Pancreas (tissue), 10 donors: ENCODE measurements at regions not wholly inside any gene's neighbourhood (a gene's known extent, or its start where the extent isn't known, plus 50 kb on each side); places are given as distances from the start of the nearest gene placed in this dataset.
"Not testable (repeated sequence)": the region's sequence is repeated elsewhere in the genome, so short reads cannot be mapped to it uniquely, and the experiment has no call there.

Experiments used
- ATAC-seq, 4 donors: fragments of 200-7000 bp; cut with Tn5 transposase; one replicate each; pipeline versions ENCODE4 v1.8.0 to v1.9.1; 2020; ENCODE audit warnings: mild to moderate bottlenecking in 4 of 4, moderate library complexity in 4 of 4
- DNase-seq, 6 donors: peaks; one replicate each; pipeline ENCODE4 v3.0.0-alpha.2; 2020
- FAIRE-seq: peaks from 2 replicates; lab custom pipeline; 2012; peaks lifted over from hg19 to GRCh38; lab: Jason Lieb, UNC
- H3K27ac ChIP-seq, 4 donors: fragments of 200-600 bp; sonication (generic); 1 replicate in 3 of 4; 2 replicates in 1 of 4; pipeline versions ENCODE4 v1.5.0 to v1.8.0; 2020
- H3K27me3 ChIP-seq, 4 donors: fragments of 200-600 bp; one replicate each; pipeline ENCODE4 v1.8.0; 2021
- H3K36me3 ChIP-seq, 3 donors: fragments of 200-600 bp; sonication (generic) in 1 of 3; one replicate each; pipeline versions ENCODE4 v1.5.0 to v1.8.0; 2020 to 2021
- H3K4me1 ChIP-seq, 3 donors: fragments of 200-600 bp; one replicate each; pipeline ENCODE4 v1.8.0; 2021
- H3K4me3 ChIP-seq, 4 donors: fragments of 200-600 bp; sonication (generic) in 2 of 4; one replicate each; pipeline versions ENCODE4 v1.5.0 to v1.8.0; 2020 to 2021
- H3K9me3 ChIP-seq, 4 donors: fragments of 200-600 bp; one replicate each; pipeline ENCODE4 v1.8.0; 2021
- CTCF ChIP-seq, 4 donors: fragments of 200-600 bp; sonication (generic) in 3 of 4; IDR thresholded peaks; one replicate each; pipeline versions ENCODE4 v1.5.0 to v1.8.0; 2021; ENCODE audit warnings: antibody characterized with exemption in 4 of 4
- WGBS, 2 donors: extraction: QIAGEN DNeasy Blood & Tissue Kit; methylation state at CpG; one replicate each; pipeline ENCODE4 v1.1.7; 2013; 5-methylcytosine and 5-hydroxymethylcytosine counted together
- intact Hi-C, 3 donors: fragments of 100-400 bp; cut with DNase I; formaldehyde crosslinking; loops; one replicate each; pipeline versions ENCODE4 v1.11.1 to v1.14.2; 2022
- donor health status: healthy with polysubstance abuse.
- donor health status: DM: no; HTN: no; CAD: no; lungs with moderate emphysema.
- donor health status: DM: no; HTN: no; CAD: no.
- donor health status: control.
- donor health status: control.
- donor health status: Bipolar disorder and iron deficiency.
- donor health status: DM: yes; HTN: yes; CAD: no.
- donor health status: DM: no; HTN: no; CAD: no.
- donor health status: DM: no; HTN: no; CAD: no.
- donor health status: DM: yes; HTN: yes; CAD: no.

- H3K9me3 ChIP-seq = no peaks in the 10 kb centered on the region
- H3K4me1 ChIP-seq = no peaks in the 10 kb centered on the region
- H3K27me3 ChIP-seq = no peaks in the 10 kb centered on the region
- no peak overlapping the region for H3K27ac ChIP-seq
- no peak for TF ChIP-seq CTCF (IDR thresholded peaks at IDR 0.05)
- H3K36me3 ChIP-seq = no peaks in the 10 kb centered on the region
- ATAC-seq (no peak), FAIRE-seq (no peak), DNase-seq (no peak)
- WGBS, 2 donors = 35 to 43% methylated on average over 1 of the region's 1 CpG
- H3K4me3 ChIP-seq = no peak overlapping the region
- intact Hi-C loops = no loop called here
These were observed 269.7 kb upstream of the ASIC2 start for GRCh38 chr17:33562792-33563191.

GRCh38 chr17:33564146-33564545 lies 271.1 kb upstream of the ASIC2 start:
- no peak for TF ChIP-seq CTCF (IDR thresholded peaks at IDR 0.05)
- Histone ChIP-seq H3K27ac (no peak overlapping the region), H3K4me1 (no peaks in the 10 kb centered on the region), H3K36me3 (no peaks in the 10 kb centered on the region), H3K4me3 (no peak overlapping the region), H3K27me3 (no peaks in the 10 kb centered on the region), H3K9me3 (no peaks in the 10 kb centered on the region)
- 52 to 56% methylated on average over 3 of the region's 3 CpGs for WGBS, 2 donors
- FAIRE-seq = no peak
- no peak for DNase-seq
- intact Hi-C loops = no loop called here
- ATAC-seq = no peak

GRCh38 chr17:33567223-33567622 lies 274.1 kb upstream of the ASIC2 start:
- H3K36me3 ChIP-seq = no peaks in the 10 kb centered on the region
- no peak for DNase-seq
- H3K27ac ChIP-seq = no peak overlapping the region
- H3K4me1 ChIP-seq = no peaks in the 10 kb centered on the region
- no peak for ATAC-seq
- WGBS, 2 donors = 56 to 68% methylated on average over 3 of the region's 3 CpGs
- H3K9me3 ChIP-seq = no peaks in the 10 kb centered on the region
- no peaks in the 10 kb centered on the region for H3K27me3 ChIP-seq
- TF ChIP-seq CTCF (IDR thresholded peaks at IDR 0.05) = no peak
- no peak for FAIRE-seq
- intact Hi-C loops = no loop called here
- no peak overlapping the region for H3K4me3 ChIP-seq

GRCh38 chr17:33572615-33573014 lies 279.5 kb upstream of the ASIC2 start:
- FAIRE-seq = no peak
- TF ChIP-seq CTCF (IDR thresholded peaks at IDR 0.05) = no peak
- H3K4me1 ChIP-seq = no peaks in the 10 kb centered on the region
- 49 to 53% methylated on average over 3 of the region's 3 CpGs for WGBS, 2 donors
- intact Hi-C loops = no loop called here
- H3K9me3 ChIP-seq = no peaks in the 10 kb centered on the region
- no peaks in the 10 kb centered on the region for H3K27me3 ChIP-seq
- H3K36me3 ChIP-seq = no peaks in the 10 kb centered on the region
- no peak for ATAC-seq
- no peak overlapping the region for H3K27ac ChIP-seq
- no peak overlapping the region for H3K4me3 ChIP-seq
- DNase-seq = no peak

GRCh38 chr17:33574942-33575445 lies 281.9 kb upstream of the ASIC2 start:
- FAIRE-seq = no peak

GRCh38 chr17:33579740-33580139 lies 286.6 kb upstream of the ASIC2 start:
- ATAC-seq, H3K9me3 ChIP-seq, H3K27ac ChIP-seq, H3K4me1 ChIP-seq, FAIRE-seq, H3K27me3 ChIP-seq, H3K36me3 ChIP-seq, DNase-seq, H3K4me3 ChIP-seq, intact Hi-C loops: not testable (repeated sequence)
- WGBS, 2 donors = 58 to 76% methylated on average over 6 of the region's 6 CpGs

More at GRCh38 chr17:33574942-33575445, 281.9 kb upstream of the ASIC2 start:
- 40 to 44% methylated on average over 4 of the region's 4 CpGs for WGBS, 2 donors
- Histone ChIP-seq H3K27ac (no peak overlapping the region), H3K4me1 (no peaks in the 10 kb centered on the region), H3K9me3 (no peaks in the 10 kb centered on the region), H3K4me3 (no peak overlapping the region), H3K27me3 (no peaks in the 10 kb centered on the region), H3K36me3 (no peaks in the 10 kb centered on the region)
- no peak for ATAC-seq
- TF ChIP-seq CTCF (IDR thresholded peaks at IDR 0.05) = no peak
- no peak for DNase-seq
- intact Hi-C loops = no loop called here
